ENCODE measurements at regions not wholly inside any gene's neighbourhood (a gene's known extent, or its start where the extent isn't known, plus 50 kb on each side); places are given as distances from the start of the nearest gene placed in this dataset.
"Not testable (repeated sequence)": the region's sequence is repeated elsewhere in the genome, so short reads cannot be mapped to it uniquely, and the experiment has no call there.

DNA sequence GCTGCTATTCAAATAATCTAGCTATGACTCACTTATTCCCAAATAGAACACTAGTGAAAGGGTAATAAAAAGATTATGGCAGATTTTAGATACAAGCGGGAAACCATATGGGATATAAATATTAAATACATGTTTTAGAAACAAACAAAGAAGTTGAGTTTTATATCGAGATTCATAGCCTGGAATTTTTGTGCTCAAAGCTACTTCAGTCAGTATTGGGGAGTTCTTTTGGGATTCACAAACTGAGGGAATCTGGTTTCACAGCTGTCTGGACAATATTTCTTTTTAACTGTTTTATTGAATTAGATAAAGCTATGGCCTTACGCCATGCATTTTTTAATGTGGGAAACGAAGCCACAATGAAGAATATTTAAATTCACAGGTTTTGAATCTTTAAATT lies 257.1 kb upstream of the PCDH20 start:
- in situ Hi-C loops (cut with HindIII; ENCODE audit: low sequenced_read_pairs) = no loop called here

DNA sequence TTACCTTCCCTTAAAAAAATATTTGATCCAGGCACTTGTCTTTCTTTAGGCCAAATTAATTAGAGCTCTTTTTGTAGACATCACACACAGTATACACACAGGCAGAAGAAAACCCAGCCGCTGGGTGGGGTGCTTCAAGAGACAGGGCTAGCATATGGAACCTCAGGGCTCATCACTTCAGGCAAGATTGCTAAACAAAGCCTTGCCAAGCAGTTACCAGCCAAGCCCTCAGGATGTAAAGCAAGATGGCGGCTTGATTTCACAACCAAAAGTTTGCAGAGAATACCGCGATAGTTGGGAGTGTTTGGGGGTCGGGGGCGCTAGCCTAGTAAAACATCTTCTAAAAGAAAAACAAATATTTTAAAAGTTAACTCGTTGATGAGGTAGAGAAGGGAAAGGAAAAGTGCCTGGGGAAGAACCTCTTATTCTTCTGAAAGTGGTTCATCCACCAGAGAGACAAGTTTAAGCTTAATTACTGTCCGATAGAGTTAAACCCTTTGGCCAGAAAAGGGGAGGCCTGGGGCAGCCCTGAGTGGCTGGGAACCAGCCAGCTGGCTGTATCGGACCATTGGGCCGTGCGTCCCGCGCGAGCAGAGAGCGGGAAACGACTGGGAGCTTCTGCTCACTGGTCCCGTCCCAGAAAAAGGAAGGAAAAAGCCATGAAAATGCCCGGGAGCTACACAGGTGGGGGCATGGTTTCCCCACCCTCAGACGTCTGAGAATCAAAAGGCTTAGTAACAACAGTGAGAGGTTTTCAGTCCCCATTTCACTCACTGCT lies 254.9 kb upstream of the PCDH20 start:
- in situ Hi-C loops (cut with HindIII; ENCODE audit: low sequenced_read_pairs) = no loop called here

GRCh38 chr13:61664801-61665705 lies 249.4 kb upstream of the PCDH20 start:
- in situ Hi-C loops (cut with HindIII; ENCODE audit: low sequenced_read_pairs) = no loop called here

- in situ Hi-C loops (cut with HindIII; ENCODE audit: low sequenced_read_pairs) = no loop called here
Measured at GRCh38 chr13:61654481-61654880, 238.8 kb upstream of the PCDH20 start.

GRCh38 chr13:61648547-61648946 lies 232.9 kb upstream of the PCDH20 start:
- in situ Hi-C loops (cut with HindIII; ENCODE audit: low sequenced_read_pairs) = no loop called here

DNA sequence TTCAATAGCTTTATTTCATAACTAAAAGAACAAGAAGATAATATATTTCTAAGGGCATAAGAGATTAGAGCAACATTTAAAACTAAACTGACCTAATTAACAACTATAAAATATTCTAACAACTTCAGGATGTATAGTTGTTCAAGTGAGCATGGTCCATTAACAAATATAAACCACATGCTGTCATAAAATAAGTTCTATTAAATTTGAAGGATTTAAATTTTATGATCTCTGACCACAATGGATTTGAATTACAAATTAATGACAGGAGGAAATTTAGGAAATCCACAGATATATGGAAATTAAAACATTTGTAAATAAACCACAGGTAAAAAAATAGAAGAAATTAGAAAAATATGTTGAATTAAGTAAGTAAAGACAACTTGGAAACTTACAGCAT lies 196.5 kb upstream of the PCDH20 start:
- in situ Hi-C loops (cut with HindIII; ENCODE audit: low sequenced_read_pairs) = no loop called here

DNA sequence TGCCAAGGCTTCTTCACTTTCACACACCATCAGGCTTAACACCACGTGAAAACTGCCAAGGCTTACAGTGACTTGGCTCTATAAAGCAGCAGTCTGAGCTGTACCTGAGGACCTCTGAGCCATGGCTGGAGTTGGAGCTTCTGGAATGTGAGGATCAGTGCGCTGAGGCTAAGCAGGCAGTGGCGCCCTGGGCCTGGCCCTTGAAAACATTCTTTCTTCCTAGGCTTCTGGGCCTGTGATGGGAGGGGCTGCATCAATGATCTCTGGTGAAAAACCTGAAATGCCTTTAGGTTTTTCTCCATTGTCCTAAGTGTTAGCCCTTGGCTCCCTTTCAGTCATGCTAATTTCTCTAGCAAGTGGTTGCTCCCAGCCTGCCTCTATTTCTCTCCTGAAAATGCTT lies 192.5 kb upstream of the PCDH20 start:
- in situ Hi-C loops (cut with HindIII; ENCODE audit: low sequenced_read_pairs) = no loop called here

DNA sequence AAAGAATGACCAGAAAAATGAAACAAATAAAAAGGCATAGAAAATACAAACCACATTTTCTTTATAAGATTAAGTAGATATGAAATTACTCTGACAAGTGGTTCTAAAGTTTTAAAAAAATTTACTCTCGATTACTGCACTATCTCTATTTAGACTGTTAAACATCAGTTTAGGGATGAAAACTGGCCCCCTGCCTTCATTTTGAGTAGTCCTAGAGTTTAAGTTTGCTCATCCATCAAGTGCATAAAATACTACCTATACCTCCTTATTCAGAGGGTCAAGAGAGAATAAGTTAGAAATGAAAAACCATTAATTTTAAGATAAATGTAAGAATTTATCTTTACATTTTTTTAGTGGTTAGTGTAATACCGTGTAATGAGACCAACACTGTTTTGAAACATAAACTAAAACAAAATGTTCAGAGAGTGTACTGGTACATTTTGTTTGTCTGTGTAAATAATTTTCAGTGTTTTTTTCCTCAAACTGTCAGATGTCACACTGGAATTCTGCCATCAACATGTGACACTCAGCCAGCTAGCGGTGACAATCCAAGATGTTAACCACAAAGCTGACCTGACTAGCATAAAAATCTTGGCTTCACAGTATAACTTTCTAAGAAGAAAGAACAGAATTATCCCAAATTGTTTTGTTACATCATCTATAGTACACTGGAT lies 184.8 kb upstream of the PCDH20 start:
- in situ Hi-C loops (cut with HindIII; ENCODE audit: low sequenced_read_pairs) = no loop called here

- in situ Hi-C loops (cut with HindIII; ENCODE audit: low sequenced_read_pairs) = no loop called here
Measured at GRCh38 chr13:61592489-61592888, 176.8 kb upstream of the PCDH20 start.

DNA sequence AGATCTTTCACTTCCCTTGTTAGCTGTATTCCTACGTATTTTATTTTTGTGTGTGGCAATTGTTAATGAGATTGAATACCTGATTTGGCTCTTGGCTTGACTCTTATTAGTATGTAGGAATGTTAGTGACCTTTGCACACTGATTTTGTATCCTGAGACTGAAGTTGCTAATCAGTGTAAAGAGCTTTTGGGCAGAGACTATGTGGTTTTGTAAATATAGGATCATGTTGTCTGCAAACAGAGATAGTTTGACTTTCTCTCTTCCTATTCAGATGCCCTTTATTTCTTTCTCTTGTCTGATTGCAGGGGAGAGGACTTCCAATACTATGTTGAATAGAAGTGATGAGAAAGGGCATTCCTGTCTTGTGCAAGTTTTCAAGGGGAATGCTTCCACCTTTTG lies 160.3 kb upstream of the PCDH20 start:
- in situ Hi-C loops (cut with HindIII; ENCODE audit: low sequenced_read_pairs) = no loop called here

- in situ Hi-C loops (cut with HindIII; ENCODE audit: low sequenced_read_pairs) = no loop called here
Measured at GRCh38 chr13:61563645-61564044, 148.0 kb upstream of the PCDH20 start.

DNA sequence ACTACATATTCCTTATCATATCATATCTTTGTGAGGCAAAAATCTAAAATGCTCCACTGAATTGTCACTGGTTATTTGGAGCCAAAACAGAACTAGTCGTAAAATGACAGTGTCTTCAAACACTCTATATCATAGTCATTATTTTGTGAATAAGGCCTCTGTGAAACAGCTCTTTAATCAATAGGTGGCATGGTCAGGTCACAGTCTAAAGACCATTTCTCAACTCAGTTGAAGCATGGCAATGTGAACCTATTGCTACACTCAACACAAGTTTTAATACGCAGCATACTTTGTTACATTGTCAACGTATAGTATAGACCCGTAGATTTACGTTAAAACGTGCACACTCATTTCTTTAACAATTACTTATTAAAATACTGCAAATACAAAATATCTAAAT lies 131.3 kb upstream of the PCDH20 start:
- in situ Hi-C loops (cut with HindIII; ENCODE audit: low sequenced_read_pairs) = no loop called here

GRCh38 chr13:61546413-61546812 lies 130.8 kb upstream of the PCDH20 start:
- in situ Hi-C loops (cut with HindIII; ENCODE audit: low sequenced_read_pairs) = no loop called here

DNA sequence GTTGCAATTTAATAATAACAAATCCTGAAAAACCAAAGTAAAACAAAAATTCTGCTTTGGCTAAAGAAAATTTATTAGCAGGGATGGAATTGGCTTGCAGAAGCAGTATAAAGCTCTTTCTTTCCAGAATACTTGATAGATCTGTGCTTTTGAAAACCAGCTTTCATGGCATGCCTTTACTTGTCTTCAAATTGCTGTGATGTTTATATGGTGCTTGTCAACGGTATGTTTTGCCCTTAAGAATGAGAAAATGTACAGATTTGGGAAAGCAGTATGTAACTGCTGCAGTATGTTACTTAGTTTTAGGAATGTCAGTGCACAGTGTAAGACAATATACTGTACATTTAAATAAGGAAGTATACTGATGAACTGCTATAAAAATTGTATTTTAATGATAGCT lies 120.8 kb upstream of the PCDH20 start:
- in situ Hi-C loops (cut with HindIII; ENCODE audit: low sequenced_read_pairs) = no loop called here

- in situ Hi-C loops (cut with HindIII; ENCODE audit: low sequenced_read_pairs) = no loop called here
Measured at GRCh38 chr13:61531383-61532065, 115.9 kb upstream of the PCDH20 start.

DNA sequence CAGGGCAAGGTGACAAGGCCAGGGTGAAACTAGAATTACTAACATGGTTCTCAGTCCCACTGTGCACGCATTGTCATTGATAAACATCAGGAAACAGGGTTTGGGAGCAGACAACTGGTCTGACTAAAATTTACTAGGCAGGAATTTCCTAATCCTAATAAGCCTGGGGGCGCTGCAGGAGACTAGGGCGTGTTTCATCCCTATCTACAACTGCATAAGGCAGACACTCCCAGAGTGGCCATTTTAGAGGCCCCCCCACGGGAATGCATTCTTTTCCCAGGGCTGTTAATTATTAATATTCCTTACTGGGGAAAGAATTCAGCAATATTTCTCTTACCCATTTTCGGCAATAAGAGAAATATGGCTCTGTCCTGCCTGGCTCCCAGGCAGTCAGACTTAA lies 103.6 kb upstream of the PCDH20 start:
- in situ Hi-C loops (cut with HindIII; ENCODE audit: low sequenced_read_pairs) = not testable (repeated sequence)

DNA sequence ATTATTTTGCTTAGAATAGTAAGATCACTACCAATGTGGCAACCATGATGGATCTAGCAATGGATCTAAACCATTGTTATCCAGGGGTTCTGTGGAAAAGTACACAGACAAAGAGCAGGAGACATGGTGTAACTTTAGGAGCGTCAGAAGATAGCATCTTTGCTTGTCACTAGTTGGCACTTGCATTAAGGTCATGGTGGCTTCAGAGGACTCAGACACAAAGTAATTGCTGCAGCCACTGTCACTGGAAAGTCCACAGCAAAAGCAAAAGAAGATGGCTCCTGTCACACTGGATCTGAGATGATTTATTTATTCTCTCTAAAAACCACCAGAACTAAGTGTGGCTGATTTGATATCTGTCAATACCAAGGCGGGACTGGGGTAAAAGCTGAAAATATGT lies 93.3 kb upstream of the PCDH20 start:
- in situ Hi-C loops (cut with HindIII; ENCODE audit: low sequenced_read_pairs) = no loop called here

DNA sequence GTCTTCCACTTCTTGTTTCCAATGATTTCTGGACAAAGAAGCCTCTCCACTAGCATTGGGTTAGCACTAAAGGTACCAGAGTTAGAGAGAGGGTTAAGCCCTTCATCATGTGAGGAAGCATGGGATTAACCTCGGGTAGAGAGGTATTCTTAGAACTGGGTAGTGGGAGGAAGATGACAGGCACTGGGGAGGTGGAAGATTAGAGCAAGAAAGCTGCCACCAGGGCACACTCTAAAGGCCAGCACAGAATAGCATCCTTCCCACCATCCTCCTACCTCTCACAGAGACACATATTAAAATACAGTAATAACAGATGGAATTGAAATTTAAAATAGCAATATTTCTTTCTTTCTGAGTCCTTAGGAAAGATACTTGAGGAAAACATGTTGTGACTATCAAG lies 84.5 kb upstream of the PCDH20 start:
- in situ Hi-C loops (cut with HindIII; ENCODE audit: low sequenced_read_pairs) = no loop called here

DNA sequence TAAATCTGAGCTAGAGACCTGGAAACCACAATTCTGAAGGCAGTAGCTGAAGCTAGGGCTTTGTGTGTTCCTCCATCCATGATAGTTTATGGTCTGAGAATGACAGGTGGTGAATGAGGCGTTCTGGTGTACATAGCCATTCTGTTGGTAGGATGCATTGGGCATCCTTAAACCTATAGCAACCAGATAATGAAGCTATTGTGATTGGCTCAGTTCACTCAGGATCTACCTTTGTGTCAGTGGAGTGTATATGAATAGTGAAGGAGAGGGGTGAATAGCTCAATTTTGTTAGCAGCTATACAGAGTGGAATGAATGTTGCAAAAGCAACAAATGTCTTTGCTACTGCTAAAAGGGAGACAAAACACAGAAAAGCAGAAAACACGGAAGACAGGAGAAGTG lies 80.0 kb upstream of the PCDH20 start:
- in situ Hi-C loops (cut with HindIII; ENCODE audit: low sequenced_read_pairs) = no loop called here

- in situ Hi-C loops (cut with HindIII; ENCODE audit: low sequenced_read_pairs) = not testable (repeated sequence)
Measured at GRCh38 chr13:61493556-61493955, 77.9 kb upstream of the PCDH20 start.

GRCh38 chr13:61486496-61486895 lies 70.8 kb upstream of the PCDH20 start:
- in situ Hi-C loops (cut with HindIII; ENCODE audit: low sequenced_read_pairs) = no loop called here

All from endothelial cell of hepatic sinusoid (primary cell).